Activated CD4-positive, alpha-beta memory T cell treated with anti-CD3 and anti-CD28 coated beads for 36 hours (primary cell): ENCODE measurements at regions not wholly inside any gene's neighbourhood (a gene's known extent, or its start where the extent isn't known, plus 50 kb on each side); places are given as distances from the start of the nearest gene placed in this dataset.

Experiments used
- CTCF ChIA-PET: fragments of 350-600 bp; sonication (Branson Sonifier 250); formaldehyde crosslinking; loops from one replicate; lab custom pipeline; 2021; ENCODE audit warnings: antibody characterized with exemption, inconsistent platforms; lab: Charles Lee
- POLR2A ChIA-PET: fragments of 350-600 bp; sonication (Branson Sonifier 250); formaldehyde crosslinking; loops from one replicate; lab custom pipeline; 2021; ENCODE audit warnings: antibody characterized with exemption; lab: Charles Lee
- DNase-seq: peaks from one replicate; pipeline ENCODE4 v3.0.0-alpha.2; 2020
- H3K27ac Mint-ChIP-seq: one replicate; pipeline ENCODE4 v1.8.0; 2021; ENCODE audit warnings: mixed read lengths
- H3K27me3 Mint-ChIP-seq: one replicate; pipeline ENCODE4 v1.8.0; 2021; ENCODE audit warnings: mixed read lengths
- H3K36me3 Mint-ChIP-seq: one replicate; pipeline ENCODE4 v1.8.0; 2021; ENCODE audit warnings: mixed read lengths
- H3K4me1 Mint-ChIP-seq: one replicate; pipeline ENCODE4 v1.8.0; 2021; ENCODE audit warnings: low read depth, mixed read lengths
- H3K4me3 Mint-ChIP-seq: one replicate; pipeline ENCODE4 v1.8.0; 2021; ENCODE audit warnings: mild to moderate bottlenecking, mixed read lengths
- H3K9me3 Mint-ChIP-seq: one replicate; pipeline ENCODE4 v1.8.0; 2021; ENCODE audit warnings: mixed read lengths
- intact Hi-C: fragments of 100-400 bp; cut with micrococcal nuclease; formaldehyde crosslinking; loops from one replicate; pipeline ENCODE4 v1.15.1; 2023

DNA sequence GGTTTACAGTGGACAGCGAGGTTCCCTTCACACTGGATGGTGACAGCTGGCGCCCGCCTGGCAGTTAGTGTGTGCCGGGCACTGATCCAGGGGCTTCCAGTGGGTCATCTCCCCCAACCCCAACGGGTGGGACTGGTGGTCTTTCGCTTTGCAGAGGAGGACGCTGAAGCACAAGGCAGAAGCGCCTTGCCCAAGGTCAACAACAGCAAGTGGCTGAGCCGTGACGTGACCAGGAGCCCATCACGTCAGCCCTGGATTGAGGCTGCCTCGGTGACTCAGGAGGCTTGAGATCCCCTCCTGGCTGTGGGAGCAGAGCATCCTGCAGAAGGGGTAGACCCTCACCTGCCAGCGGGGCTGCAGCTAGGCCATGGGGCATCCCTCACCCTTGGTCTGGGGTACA is 215.3 kb downstream of the RBFOX3 start:
- Mint-ChIP-seq H3K27me3 (peaks cover 53% of the 10 kb centered on the region), H3K27ac (no peak overlapping the region)
- intact Hi-C loops, result no loop called here

DNA sequence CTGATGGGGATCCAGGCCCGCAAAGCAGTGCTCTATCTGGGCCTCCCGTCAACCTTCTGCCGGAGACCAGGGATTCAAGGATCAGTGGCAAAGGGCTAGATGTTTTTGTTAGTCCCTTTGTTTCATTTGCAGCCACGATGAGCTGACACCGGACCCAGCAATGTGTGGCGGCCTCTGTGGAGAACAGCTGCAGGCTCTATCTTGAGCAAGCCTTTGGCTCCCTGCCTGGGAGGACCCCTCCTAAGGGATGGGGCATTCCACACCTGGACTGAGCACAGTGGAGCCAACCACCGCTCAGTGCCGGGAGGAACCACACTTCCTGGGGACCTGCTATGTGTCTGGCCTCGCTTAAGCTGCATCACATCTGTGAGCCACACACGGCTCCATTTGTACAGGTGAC is 215.8 kb downstream of the RBFOX3 start:
- ChIA-PET CTCF (interaction anchor here (0.9 to 4.7 kb wide), 3 partner anchors 10 to 346 kb away, joined by 3 to 67 read pairs (median 8); no protein-coding TSS in a partner anchor), POLR2A (no interaction called here)
- intact Hi-C loops, result no loop called here
- H3K27ac Mint-ChIP-seq, result no peak overlapping the region
- no peaks in the 10 kb centered on the region for H3K36me3 Mint-ChIP-seq
- peaks cover 4% of the 10 kb centered on the region for H3K4me1 Mint-ChIP-seq
- no peak for DNase-seq
- no peak overlapping the region for H3K4me3 Mint-ChIP-seq
- peaks cover 53% of the 10 kb centered on the region for H3K27me3 Mint-ChIP-seq
- H3K9me3 Mint-ChIP-seq, result no peaks in the 10 kb centered on the region

More for the DNA sequence above, 215.3 kb downstream of the RBFOX3 start:
- H3K9me3 Mint-ChIP-seq, result no peaks in the 10 kb centered on the region
- POLR2A ChIA-PET, result no interaction called here
- no peak for DNase-seq
- no peak overlapping the region for H3K4me3 Mint-ChIP-seq
- no peaks in the 10 kb centered on the region for H3K36me3 Mint-ChIP-seq
- peaks cover 7% of the 10 kb centered on the region for H3K4me1 Mint-ChIP-seq
- CTCF ChIA-PET, result interaction anchor here (0.9 to 4.7 kb wide), 4 partner anchors 10 to 347 kb away, joined by 3 to 67 read pairs (median 6); no protein-coding TSS in a partner anchor

DNA sequence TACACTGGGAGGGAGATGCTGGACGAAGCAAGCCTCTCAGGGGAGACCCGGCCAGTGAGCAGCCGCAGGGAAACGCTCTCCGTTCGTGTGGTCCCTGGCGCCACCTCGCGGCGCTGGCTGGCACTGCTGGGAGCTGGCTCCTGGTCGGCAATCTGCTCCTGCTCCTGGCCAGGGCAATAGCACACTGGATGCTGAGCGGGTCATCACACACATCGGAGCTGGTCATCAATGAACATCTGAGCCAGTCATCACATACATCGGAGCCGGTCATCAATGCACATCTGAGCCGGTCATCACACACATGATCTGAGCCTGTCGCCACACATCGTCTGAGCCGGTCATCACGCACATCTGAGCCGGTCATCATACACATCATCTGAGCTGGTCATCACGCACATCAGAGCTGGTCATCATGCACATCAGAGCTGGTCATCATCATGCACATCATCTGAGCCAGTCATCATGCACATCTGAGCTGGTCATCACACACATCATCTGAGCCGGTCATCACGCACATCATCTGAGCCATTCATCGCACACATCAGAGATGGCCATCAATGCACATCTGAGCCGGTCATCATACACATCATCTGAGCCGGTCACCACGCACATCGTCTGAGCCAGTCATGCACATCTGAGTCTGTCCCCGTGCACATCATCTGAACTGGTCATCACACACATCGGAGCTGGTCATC is 217.3 kb downstream of the RBFOX3 start:
- H3K4me3 Mint-ChIP-seq, result peak overlapping the region; percentile 5
- peaks cover 53% of the 10 kb centered on the region for H3K27me3 Mint-ChIP-seq
- ChIA-PET POLR2A (interaction anchor here (0.6 kb wide), 1 partner anchor 83 kb away, joined by 5 read pairs; no protein-coding TSS in a partner anchor), CTCF (interaction anchor here (0.7 to 6.8 kb wide), 15 partner anchors 10 to 351 kb away, joined by 3 to 103 read pairs (median 5); no protein-coding TSS in a partner anchor)
- no peaks in the 10 kb centered on the region for H3K9me3 Mint-ChIP-seq
- peak; percentile 78 for DNase-seq
- intact Hi-C loops, result loop anchor here (2.0 kb wide), 2 partner anchors 307 to 349 kb away; no protein-coding TSS in a partner anchor
- H3K27ac Mint-ChIP-seq, result no peak overlapping the region
- H3K36me3 Mint-ChIP-seq, result no peaks in the 10 kb centered on the region
- H3K4me1 Mint-ChIP-seq, result peaks cover 4% of the 10 kb centered on the region

DNA sequence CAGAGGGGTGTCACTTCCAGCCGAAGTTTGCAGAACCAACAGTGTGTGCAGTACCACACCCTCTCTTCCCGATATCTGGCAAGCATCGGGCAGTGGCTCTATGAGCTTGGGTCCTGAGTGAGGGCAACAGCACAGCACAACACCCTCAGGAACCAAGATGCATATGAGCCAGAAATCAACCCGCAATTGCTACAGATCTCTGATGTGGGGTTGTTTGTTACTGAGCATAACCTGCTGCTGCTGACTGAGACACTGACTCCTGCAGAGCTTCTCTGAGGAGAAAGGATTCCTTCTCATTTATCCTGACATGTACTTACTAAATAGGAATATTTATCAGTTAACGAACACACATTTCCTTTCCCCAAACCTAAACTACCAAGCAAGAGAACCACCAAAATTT is 218.3 kb downstream of the RBFOX3 start:
- ChIA-PET POLR2A (no interaction called here), CTCF (interaction anchor here (0.6 to 6.8 kb wide), 21 partner anchors 9 to 347 kb away, joined by 3 to 103 read pairs (median 4); partner anchors contain the start of gene ENGASE)
- H3K4me1 Mint-ChIP-seq, result peaks cover 4% of the 10 kb centered on the region
- H3K36me3 Mint-ChIP-seq, result no peaks in the 10 kb centered on the region
- intact Hi-C loops, result loop anchor here (2.0 kb wide), 2 partner anchors 306 to 348 kb away; no protein-coding TSS in a partner anchor
- H3K27ac Mint-ChIP-seq, result no peak overlapping the region
- peaks cover 47% of the 10 kb centered on the region for H3K27me3 Mint-ChIP-seq
- no peaks in the 10 kb centered on the region for H3K9me3 Mint-ChIP-seq
- H3K4me3 Mint-ChIP-seq, result no peak overlapping the region
- no peak for DNase-seq

DNA sequence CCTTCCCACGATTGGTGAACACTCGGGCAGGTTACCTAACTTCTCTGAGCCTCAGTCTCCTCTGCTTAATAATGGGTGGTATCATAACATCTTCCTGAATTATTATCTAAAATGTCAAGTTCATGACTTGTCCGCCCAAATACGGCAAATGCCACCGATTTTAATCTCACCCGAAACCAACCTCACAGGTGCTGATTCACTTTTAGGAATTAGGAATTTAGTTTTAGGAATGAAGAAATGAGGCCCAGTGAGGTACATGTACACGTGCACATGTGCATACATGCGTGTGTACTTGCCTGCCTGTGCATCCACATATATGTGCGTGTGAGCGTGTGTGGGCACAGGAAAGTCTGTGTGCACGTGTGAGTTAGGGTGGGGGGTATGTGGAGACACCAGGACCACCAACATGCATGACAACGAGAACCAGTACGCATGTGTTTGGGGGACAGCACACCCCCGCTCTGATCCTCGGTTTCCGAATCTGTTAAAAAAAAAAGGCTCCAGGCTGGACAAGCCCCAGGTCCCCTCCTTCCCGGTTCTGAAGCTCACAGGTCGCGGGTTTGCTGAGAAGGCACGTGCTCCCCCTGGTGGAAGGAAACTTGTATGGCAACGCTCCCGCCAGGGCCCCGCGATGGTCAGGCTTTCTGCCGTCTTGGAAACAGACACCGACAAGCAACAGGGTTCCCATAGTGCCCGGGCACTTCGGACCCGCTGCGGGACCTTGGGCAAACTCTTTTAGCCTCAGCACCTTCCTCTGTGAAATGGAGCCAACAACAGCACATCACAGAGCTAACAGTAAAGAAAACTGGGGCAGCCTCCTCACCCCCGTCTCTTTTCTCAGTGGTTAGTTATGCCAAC is 219.2 kb downstream of the RBFOX3 start:
- Mint-ChIP-seq H3K4me3 (no peak overlapping the region), H3K4me1 (peaks cover 4% of the 10 kb centered on the region), H3K27ac (no peak overlapping the region), H3K9me3 (no peaks in the 10 kb centered on the region), H3K36me3 (no peaks in the 10 kb centered on the region), H3K27me3 (peaks cover 45% of the 10 kb centered on the region)
- POLR2A ChIA-PET, result no interaction called here
- DNase-seq, result peak; percentile 73
- intact Hi-C loops, result loop anchor here (1.0 to 2.0 kb wide), 3 partner anchors 305 to 347 kb away; no protein-coding TSS in a partner anchor
- CTCF ChIA-PET, result interaction anchor here (0.6 to 6.8 kb wide), 30 partner anchors 8 to 351 kb away, joined by 3 to 103 read pairs (median 4); partner anchors contain the start of gene ENGASE

DNA sequence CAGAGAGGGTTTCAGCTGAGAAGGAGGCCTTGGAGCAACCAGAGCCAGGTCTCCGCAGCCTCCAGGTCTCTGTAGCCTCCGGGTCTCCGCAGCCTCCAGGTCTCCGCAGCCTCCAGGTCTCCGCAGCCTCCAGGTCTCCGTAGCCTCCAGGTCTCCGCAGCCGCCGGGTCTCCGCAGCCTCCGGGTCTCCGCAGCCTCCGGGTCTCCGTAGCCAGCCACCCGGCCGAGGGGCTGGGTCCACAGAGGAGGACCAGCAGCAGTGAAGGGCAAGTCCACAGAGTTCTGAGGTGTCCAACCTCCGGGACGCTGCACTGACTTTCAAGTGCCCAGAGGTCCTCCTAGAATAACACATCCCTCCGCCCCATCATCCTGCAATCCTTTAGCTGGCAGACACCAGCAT is 221.0 kb downstream of the RBFOX3 start:
- Mint-ChIP-seq H3K27ac (no peak overlapping the region), H3K36me3 (no peaks in the 10 kb centered on the region), H3K27me3 (peaks cover 45% of the 10 kb centered on the region), H3K4me3 (no peak overlapping the region), H3K9me3 (peaks cover 5% of the 10 kb centered on the region), H3K4me1 (peaks cover 4% of the 10 kb centered on the region)
- intact Hi-C loops, result no loop called here
- CTCF ChIA-PET, result interaction anchor here (1.1 to 6.8 kb wide), 5 partner anchors 14 to 325 kb away, joined by 3 to 103 read pairs (median 21); partner anchors contain the start of gene ENGASE
- no peak for DNase-seq
- POLR2A ChIA-PET, result no interaction called here

DNA sequence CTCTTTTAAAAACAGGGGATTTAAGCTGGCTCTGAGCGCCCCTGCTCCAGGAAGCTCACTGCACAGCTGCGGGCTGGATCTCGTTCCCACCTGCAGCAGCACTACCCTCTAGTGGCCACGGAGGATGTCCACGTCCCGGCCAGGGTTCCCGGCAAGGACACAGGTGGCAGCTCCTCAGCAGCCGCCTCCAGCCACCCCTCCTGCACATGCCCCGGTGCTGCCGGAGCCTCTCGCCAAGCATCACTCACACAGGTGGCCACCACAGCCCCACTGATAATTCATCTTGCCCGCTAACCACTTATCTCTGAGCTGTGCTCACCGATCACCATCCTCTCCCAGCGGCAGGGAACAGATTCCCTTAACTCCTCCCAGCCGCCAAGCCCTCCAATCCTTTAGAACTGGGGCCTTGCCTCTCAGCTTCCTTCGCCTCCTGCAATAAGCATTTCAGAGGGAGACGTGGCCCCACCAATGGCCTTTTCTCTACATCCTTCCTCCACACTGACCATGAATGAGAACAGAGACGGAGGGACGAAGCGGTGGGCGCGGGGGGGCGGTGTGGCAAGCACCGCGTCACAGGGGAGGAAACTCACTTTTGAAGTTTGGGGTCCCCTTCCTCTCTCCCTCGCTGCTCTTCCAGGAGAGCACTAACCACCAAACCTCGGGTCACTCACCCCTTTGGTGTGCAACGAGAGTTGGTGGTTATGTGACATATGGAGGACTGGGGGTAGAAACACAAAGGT is 222.1 kb downstream of the RBFOX3 start:
- POLR2A ChIA-PET, result no interaction called here
- H3K4me1 Mint-ChIP-seq, result peaks cover 2% of the 10 kb centered on the region
- DNase-seq, result peak; percentile 40
- peaks cover 35% of the 10 kb centered on the region for H3K27me3 Mint-ChIP-seq
- intact Hi-C loops, result loop anchor here (1.0 kb wide), 1 partner anchor 301 kb away; no protein-coding TSS in a partner anchor
- CTCF ChIA-PET, result interaction anchor here (0.9 to 6.8 kb wide), 3 partner anchors 15 to 301 kb away, joined by 3 to 103 read pairs (median 3); no protein-coding TSS in a partner anchor
- H3K4me3 Mint-ChIP-seq, result no peak overlapping the region
- no peaks in the 10 kb centered on the region for H3K36me3 Mint-ChIP-seq
- H3K27ac Mint-ChIP-seq, result no peak overlapping the region
- peaks cover 5% of the 10 kb centered on the region for H3K9me3 Mint-ChIP-seq

DNA sequence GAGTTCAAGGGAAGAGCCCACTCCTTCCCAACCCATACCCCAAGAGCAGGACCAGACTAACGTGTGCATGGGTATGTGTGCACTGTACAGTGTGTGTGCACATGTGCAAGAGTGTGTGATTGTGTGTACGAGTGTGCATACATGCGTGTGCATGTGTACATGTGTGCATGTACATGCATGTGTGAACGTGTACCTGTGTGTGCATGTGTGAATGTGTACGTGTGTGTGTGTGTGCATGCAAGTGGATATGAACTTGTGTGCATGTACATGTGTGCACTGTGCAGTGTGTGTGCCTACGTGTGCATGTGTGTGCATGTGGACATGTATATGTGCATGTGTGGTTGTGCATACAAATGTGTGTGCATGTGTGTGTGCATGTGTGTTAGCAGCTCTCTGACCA is 223.1 kb downstream of the RBFOX3 start:
- ChIA-PET CTCF (interaction anchor here (0.9 to 6.8 kb wide), 2 partner anchors 16 to 77 kb away, joined by 3 to 103 read pairs; no protein-coding TSS in a partner anchor), POLR2A (no interaction called here)
- intact Hi-C loops, result loop anchor here (1.0 kb wide), 1 partner anchor 300 kb away; no protein-coding TSS in a partner anchor
- Mint-ChIP-seq H3K4me3 (no peak overlapping the region), H3K27me3 (peaks cover 28% of the 10 kb centered on the region), H3K9me3 (peaks cover 5% of the 10 kb centered on the region), H3K27ac (no peak overlapping the region), H3K36me3 (no peaks in the 10 kb centered on the region), H3K4me1 (no peaks in the 10 kb centered on the region)
- DNase-seq, result no peak

DNA sequence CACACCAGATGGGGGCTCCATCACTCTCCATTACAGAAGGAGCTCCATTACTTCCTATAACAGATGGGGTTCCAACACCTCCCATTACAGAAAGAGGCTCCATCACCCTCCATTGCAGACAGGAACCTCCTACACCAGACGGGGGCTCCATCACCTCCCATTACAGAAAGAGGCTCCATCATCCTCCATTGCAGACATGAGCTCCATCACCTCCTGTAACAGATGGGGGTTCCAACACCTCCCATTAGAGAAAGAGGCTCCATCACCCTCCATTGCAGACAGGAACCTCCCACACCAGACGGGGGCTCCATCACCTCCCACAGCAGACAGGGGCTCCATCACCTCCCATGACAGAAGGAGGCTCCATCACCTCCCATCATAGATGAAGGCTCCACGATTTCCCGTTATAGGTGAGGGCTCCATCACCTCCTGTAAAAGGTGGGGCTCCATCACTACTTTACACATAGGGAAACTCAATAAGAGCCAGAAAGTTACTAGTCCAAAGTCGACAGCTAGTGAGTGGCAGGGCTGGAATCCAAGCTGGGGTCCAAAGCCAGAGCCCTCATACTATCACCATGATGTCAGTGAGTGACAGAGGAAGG is 224.8 kb downstream of the RBFOX3 start:
- peaks cover 5% of the 10 kb centered on the region for H3K9me3 Mint-ChIP-seq
- H3K27me3 Mint-ChIP-seq, result peaks cover 20% of the 10 kb centered on the region
- CTCF ChIA-PET, result no interaction called here
- H3K27ac Mint-ChIP-seq, result no peak overlapping the region
- no peak for DNase-seq
- H3K4me1 Mint-ChIP-seq, result no peaks in the 10 kb centered on the region
- POLR2A ChIA-PET, result no interaction called here
- H3K4me3 Mint-ChIP-seq, result no peak overlapping the region
- no peaks in the 10 kb centered on the region for H3K36me3 Mint-ChIP-seq
- intact Hi-C loops, result no loop called here

DNA sequence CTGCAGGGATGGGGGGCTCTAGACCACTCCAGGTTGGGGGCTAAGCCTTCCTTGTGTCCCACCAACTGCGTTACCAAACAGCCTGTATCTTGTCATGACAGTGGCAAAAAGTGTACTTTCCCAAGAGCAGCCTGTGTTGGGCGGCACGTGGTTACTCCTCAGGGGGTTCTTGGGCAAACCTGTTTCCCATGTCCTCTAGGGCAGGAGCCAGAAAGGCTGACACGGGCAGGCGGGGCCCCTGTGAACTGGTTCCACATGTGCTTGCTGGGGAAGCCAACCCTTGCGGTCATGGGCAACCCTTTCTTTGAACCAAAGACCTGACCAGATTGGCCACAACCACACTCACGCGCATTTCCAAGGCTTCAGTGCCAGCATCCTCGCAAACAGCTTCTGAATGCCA is 228.5 kb downstream of the RBFOX3 start:
- Mint-ChIP-seq H3K36me3 (no peaks in the 10 kb centered on the region), H3K4me1 (no peaks in the 10 kb centered on the region), H3K27ac (no peak overlapping the region), H3K4me3 (no peak overlapping the region), H3K27me3 (peaks cover 11% of the 10 kb centered on the region), H3K9me3 (peaks cover 5% of the 10 kb centered on the region)
- intact Hi-C loops, result no loop called here
- CTCF ChIA-PET, result no interaction called here
- POLR2A ChIA-PET, result no interaction called here
- no peak for DNase-seq
